ENCODE measurements at regions not wholly inside any gene's neighbourhood (a gene's known extent, or its start where the extent isn't known, plus 50 kb on each side); places are given as distances from the start of the nearest gene placed in this dataset.

DNA sequence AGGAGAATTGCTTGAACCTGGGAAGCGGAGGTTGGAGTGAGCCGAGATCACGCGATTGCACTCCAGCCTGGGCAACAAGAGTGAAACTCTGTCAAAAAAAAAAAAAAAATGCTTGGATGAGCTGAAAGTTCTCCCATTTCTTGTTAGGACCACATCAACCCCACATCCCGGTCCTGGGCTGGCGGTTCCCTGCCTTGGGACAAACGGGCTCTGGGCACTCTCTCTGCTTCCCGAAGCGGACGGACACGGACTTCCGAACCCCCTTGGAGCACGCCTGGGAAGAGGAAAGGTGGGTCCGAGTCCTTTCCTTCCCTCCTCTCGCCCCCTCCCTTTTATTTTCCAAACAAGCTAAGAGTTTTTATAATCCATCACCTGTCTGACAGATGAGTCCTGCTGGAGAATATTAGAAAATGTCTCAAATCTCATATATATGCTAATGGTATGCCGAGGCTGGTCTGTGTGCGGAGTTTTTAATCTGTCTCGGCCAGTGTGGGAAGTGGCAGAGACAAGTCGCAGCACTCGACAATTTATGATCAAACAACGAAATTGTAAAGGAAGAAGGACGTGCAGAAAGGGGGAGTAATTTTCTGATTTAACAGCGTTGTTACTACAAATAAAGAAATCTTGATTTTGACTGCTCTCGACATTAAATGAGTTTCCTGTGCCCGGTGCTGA is 257.9 kb upstream of the IRX4 start:
- TF ChIP-seq, protein P1, sequence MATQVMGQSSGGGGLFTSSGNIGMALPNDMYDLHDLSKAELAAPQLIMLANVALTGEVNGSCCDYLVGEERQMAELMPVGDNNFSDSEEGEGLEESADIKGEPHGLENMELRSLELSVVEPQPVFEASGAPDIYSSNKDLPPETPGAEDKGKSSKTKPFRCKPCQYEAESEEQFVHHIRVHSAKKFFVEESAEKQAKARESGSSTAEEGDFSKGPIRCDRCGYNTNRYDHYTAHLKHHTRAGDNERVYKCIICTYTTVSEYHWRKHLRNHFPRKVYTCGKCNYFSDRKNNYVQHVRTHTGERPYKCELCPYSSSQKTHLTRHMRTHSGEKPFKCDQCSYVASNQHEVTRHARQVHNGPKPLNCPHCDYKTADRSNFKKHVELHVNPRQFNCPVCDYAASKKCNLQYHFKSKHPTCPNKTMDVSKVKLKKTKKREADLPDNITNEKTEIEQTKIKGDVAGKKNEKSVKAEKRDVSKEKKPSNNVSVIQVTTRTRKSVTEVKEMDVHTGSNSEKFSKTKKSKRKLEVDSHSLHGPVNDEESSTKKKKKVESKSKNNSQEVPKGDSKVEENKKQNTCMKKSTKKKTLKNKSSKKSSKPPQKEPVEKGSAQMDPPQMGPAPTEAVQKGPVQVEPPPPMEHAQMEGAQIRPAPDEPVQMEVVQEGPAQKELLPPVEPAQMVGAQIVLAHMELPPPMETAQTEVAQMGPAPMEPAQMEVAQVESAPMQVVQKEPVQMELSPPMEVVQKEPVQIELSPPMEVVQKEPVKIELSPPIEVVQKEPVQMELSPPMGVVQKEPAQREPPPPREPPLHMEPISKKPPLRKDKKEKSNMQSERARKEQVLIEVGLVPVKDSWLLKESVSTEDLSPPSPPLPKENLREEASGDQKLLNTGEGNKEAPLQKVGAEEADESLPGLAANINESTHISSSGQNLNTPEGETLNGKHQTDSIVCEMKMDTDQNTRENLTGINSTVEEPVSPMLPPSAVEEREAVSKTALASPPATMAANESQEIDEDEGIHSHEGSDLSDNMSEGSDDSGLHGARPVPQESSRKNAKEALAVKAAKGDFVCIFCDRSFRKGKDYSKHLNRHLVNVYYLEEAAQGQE (IDR thresholded peaks at IDR 0.05; ENCODE audit: low read depth): no peak
- TF ChIP-seq, protein P2, sequence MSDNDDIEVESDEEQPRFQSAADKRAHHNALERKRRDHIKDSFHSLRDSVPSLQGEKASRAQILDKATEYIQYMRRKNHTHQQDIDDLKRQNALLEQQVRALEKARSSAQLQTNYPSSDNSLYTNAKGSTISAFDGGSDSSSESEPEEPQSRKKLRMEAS (IDR thresholded peaks at IDR 0.05): no peak
- no peak for TF ChIP-seq POLR2A (IDR thresholded peaks at IDR 0.05; ENCODE audit: borderline replicate concordance, extremely low read depth, insufficient read depth, insufficient read length)
- Histone ChIP-seq H3K9me3 (ENCODE audit: control insufficient read depth in 1 of 2, insufficient read depth in 1 of 2, low read depth in 1 of 2, low read length in 2 of 2) (no peaks in the 10 kb centered on the region), H3K4me3 (replicated peaks in 1 of 2; ENCODE audit: low read depth in 1 of 2, low read length in 2 of 2) (no peak overlapping the region), H3K4me1 (ENCODE audit: control insufficient read depth in 1 of 2, insufficient read depth in 2 of 2, low read length in 2 of 2) (no peaks in the 10 kb centered on the region), H2AFZ (ENCODE audit: low read depth, low read length, poor library complexity, severe bottlenecking) (no peak overlapping the region), H3K4me2 (ENCODE audit: low read length) (no peak overlapping the region), H3K79me2 (ENCODE audit: insufficient read depth, low read length) (no peaks in the 10 kb centered on the region), H3K9ac (ENCODE audit: low read length) (no peak overlapping the region), H3K9me2 (ENCODE audit: insufficient read depth) (no peaks in the 10 kb centered on the region), H3K27me3 (ENCODE audit: insufficient read depth, low read length) (peaks cover 37% of the 10 kb centered on the region; the same call in 1 of the 2 replicates), H3K36me3 (ENCODE audit: control insufficient read depth in 1 of 2, insufficient read depth in 2 of 2, low read length in 2 of 2) (no peaks in the 10 kb centered on the region), H3K27ac (ENCODE audit: low read depth, low read length) (no peak overlapping the region), H4K20me1 (ENCODE audit: insufficient read depth) (no peaks in the 10 kb centered on the region)
- no TSS peak for BruUV-seq (replicated peaks)
- no peak for DNase-seq (ENCODE audit: low read depth, low spot score)
- ChIA-PET RAD21 (ENCODE audit: low non-redundant PET in 1 of 2, low total read pairs in 2 of 2, uncharacterized antibody in 2 of 2, unreplicated experiment in 2 of 2) (no interaction called here), POLR2A (no interaction called here), CTCF (no interaction called here)
- no peak for ATAC-seq
- intact Hi-C loops (cut with micrococcal nuclease): no loop called here

DNA sequence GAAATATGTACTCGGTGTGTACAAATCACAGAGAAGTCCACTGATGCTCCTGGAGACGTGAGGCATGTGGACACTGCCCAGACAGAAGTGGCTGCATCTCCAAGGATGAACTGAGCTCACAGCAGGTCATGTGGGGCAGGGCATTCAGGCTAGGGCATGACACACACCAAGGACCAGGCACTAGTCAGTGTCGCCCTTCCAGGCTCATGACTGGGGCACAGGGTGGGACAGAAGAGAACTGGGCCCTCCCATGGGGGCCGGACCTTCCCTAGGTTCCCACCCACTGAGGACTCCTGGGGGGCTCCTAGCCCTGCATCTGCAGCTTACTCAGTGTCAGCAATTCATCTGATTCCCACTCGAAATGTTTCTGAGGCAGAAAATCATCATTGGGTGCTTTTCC is 256.8 kb upstream of the IRX4 start:
- Histone ChIP-seq H3K9ac (ENCODE audit: low read length) (no peak overlapping the region), H3K4me1 (ENCODE audit: control insufficient read depth in 1 of 2, insufficient read depth in 2 of 2, low read length in 2 of 2) (no peaks in the 10 kb centered on the region), H3K79me2 (ENCODE audit: insufficient read depth, low read length) (no peaks in the 10 kb centered on the region), H3K27me3 (ENCODE audit: insufficient read depth, low read length) (peaks cover 30% of the 10 kb centered on the region; the same call in 1 of the 2 replicates), H3K9me3 (ENCODE audit: control insufficient read depth in 1 of 2, insufficient read depth in 1 of 2, low read depth in 1 of 2, low read length in 2 of 2) (no peaks in the 10 kb centered on the region), H3K27ac (ENCODE audit: low read depth, low read length) (no peak overlapping the region), H4K20me1 (ENCODE audit: insufficient read depth) (no peaks in the 10 kb centered on the region), H3K36me3 (ENCODE audit: control insufficient read depth in 1 of 2, insufficient read depth in 2 of 2, low read length in 2 of 2) (no peaks in the 10 kb centered on the region), H3K9me2 (ENCODE audit: insufficient read depth) (no peaks in the 10 kb centered on the region), H2AFZ (ENCODE audit: low read depth, low read length, poor library complexity, severe bottlenecking) (no peak overlapping the region), H3K4me3 (replicated peaks in 1 of 2; ENCODE audit: low read depth in 1 of 2, low read length in 2 of 2) (no peak overlapping the region), H3K4me2 (ENCODE audit: low read length) (no peak overlapping the region)
- no TSS peak for BruUV-seq (replicated peaks)
- ChIA-PET CTCF (no interaction called here), RAD21 (ENCODE audit: low non-redundant PET in 1 of 2, low total read pairs in 2 of 2, uncharacterized antibody in 2 of 2, unreplicated experiment in 2 of 2) (no interaction called here), POLR2A (no interaction called here)
- DNase-seq (ENCODE audit: low read depth, low spot score) (no peak), ATAC-seq (no peak)
- intact Hi-C loops (cut with micrococcal nuclease): no loop called here
- TF ChIP-seq POLR2AphosphoS5 (IDR thresholded peaks at IDR 0.05; ENCODE audit: low read depth, low read length): no peak
- no peak for TF ChIP-seq EZH2 (IDR thresholded peaks at IDR 0.05)
- TF ChIP-seq ELF1 (IDR thresholded peaks at IDR 0.05; ENCODE audit: borderline replicate concordance, low read depth): no peak
- no peak for TF ChIP-seq SIN3A (IDR thresholded peaks at IDR 0.05; ENCODE audit: low read depth)
- no peak for TF ChIP-seq EGR1 (IDR thresholded peaks at IDR 0.05; ENCODE audit: low read depth)
- no peak for TF ChIP-seq SP1 (IDR thresholded peaks at IDR 0.05; ENCODE audit: low read depth)
- TF ChIP-seq RAD21 (IDR thresholded peaks at IDR 0.05; ENCODE audit: low read depth): no peak
- no peak for TF ChIP-seq TCF7L2 (IDR thresholded peaks at IDR 0.05; ENCODE audit: borderline replicate concordance, extremely low read depth, insufficient read depth, insufficient read length)
- TF ChIP-seq, protein P2 (IDR thresholded peaks at IDR 0.05): no peak

Measured in HCT116 (cell line).